ENCODE measurements at regions not wholly inside any gene's neighbourhood (a gene's known extent, or its start where the extent isn't known, plus 50 kb on each side); places are given as distances from the start of the nearest gene placed in this dataset.

DNA sequence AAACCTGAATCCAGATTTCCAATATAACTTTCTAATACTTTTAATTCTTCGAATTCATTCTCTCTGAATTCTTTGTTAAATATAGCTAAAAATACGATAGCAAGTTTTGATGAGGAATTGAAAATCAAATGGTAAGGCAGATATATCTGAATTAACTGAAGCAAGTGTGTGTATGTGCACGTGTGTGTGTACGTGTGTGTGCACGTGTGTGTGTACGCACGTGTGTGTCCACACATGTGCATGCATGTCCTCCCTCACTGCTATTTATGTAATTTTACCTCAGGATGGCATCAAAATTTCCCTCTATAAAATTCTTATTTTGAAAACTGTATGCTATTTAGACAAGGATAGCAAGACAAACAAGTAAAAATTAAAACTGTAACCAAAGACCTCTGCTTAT, 961.3 kb upstream of the CNTN5 start:
- intact Hi-C loops (cut with micrococcal nuclease), result no loop called here

More for the DNA sequence above, 961.3 kb upstream of the CNTN5 start:
- H3K56ac ChIP-seq (ENCODE audit: extremely low read depth, insufficient read depth, low read length), result no peak overlapping the region
- H3K27me3 ChIP-seq (ENCODE audit: control insufficient read depth, insufficient read depth, low read length), result no peaks in the 10 kb centered on the region
- ATAC-seq (ENCODE audit: low read depth), result no peak
- no peak overlapping the region for H3K4me2 ChIP-seq (ENCODE audit: low read depth, low read length)
- no peaks in the 10 kb centered on the region for H3K9me3 ChIP-seq (ENCODE audit: control insufficient read depth, insufficient read depth, low read length)
- H3K4ac ChIP-seq (ENCODE audit: low read depth, low read length), result no peak overlapping the region
- no peak overlapping the region for H2BK15ac ChIP-seq (ENCODE audit: low read depth, low read length)
- H2BK20ac ChIP-seq (ENCODE audit: low read depth, low read length), result no peak overlapping the region
- dilution Hi-C loops (cut with HindIII; ENCODE audit: low sequenced_read_pairs, unreplicated experiment), result no loop called here
- no peaks in the 10 kb centered on the region for H3K36me3 ChIP-seq (ENCODE audit: control insufficient read depth, insufficient read depth, low read length)
- no peak overlapping the region for H3K9ac ChIP-seq (ENCODE audit: low read depth, low read length)
- H2AFZ ChIP-seq (replicated peaks; ENCODE audit: low read length, poor library complexity), result no peak overlapping the region
- no CpG with 5 or more reads among the region's 7 CpGs for WGBS, 2 experiments (ENCODE audit: extremely low coverage in 2 of 2, insufficient read length in 1 of 2)
- H3K27ac ChIP-seq (ENCODE audit: insufficient read depth, low read length), result no peak overlapping the region
- H4K20me1 ChIP-seq (ENCODE audit: insufficient read depth, low read length), result no peaks in the 10 kb centered on the region
- no peaks in the 10 kb centered on the region for H3K4me1 ChIP-seq (ENCODE audit: control insufficient read depth, insufficient read depth, low read length)
- no peak overlapping the region for H2AK9ac ChIP-seq (replicated peaks; ENCODE audit: low read depth, low read length, poor library complexity)
- BruUV-seq (replicated peaks), result no TSS peak
- H3K14ac ChIP-seq (replicated peaks; ENCODE audit: low read depth, low read length), result no peak overlapping the region
- in situ Hi-C loops (cut with MboI; ENCODE audit: low sequenced_read_pairs), result no loop called here
- no peaks in the 10 kb centered on the region for H3K79me1 ChIP-seq (ENCODE audit: low read depth in 1 of 2, low read length in 2 of 2)
- H4K8ac ChIP-seq (ENCODE audit: low read depth in 2 of 2, low read length in 2 of 2), result no peak overlapping the region
- no peak overlapping the region for H2BK5ac ChIP-seq (ENCODE audit: low read depth, low read length, poor library complexity, severe bottlenecking)
- no peak overlapping the region for H2BK120ac ChIP-seq (ENCODE audit: low read depth, low read length)
- H2AK5ac ChIP-seq (ENCODE audit: low read depth, low read length), result no peak overlapping the region
- no peaks in the 10 kb centered on the region for H3K9me1 ChIP-seq (ENCODE audit: insufficient read depth, low read length)
- no peak overlapping the region for H3K18ac ChIP-seq (ENCODE audit: low read depth, low read length)
- no peak overlapping the region for H3K23ac ChIP-seq (ENCODE audit: low read depth, low read length)
- H4K91ac ChIP-seq (ENCODE audit: insufficient read depth, low read depth, low read length), result no peak overlapping the region
- no peak overlapping the region for H4K5ac ChIP-seq (ENCODE audit: low read depth, low read length)
- TF ChIP-seq, protein P1, sequence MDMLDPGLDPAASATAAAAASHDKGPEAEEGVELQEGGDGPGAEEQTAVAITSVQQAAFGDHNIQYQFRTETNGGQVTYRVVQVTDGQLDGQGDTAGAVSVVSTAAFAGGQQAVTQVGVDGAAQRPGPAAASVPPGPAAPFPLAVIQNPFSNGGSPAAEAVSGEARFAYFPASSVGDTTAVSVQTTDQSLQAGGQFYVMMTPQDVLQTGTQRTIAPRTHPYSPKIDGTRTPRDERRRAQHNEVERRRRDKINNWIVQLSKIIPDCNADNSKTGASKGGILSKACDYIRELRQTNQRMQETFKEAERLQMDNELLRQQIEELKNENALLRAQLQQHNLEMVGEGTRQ (IDR thresholded peaks at IDR 0.05; ENCODE audit: low read depth, low read length), result no peak
- TF ChIP-seq BHLHE40 (IDR thresholded peaks at IDR 0.05; ENCODE audit: low read depth, low read length) (no peak), RFX5 (IDR thresholded peaks at IDR 0.05; ENCODE audit: low read depth, low read length) (no peak), MXI1 (IDR thresholded peaks at IDR 0.05; ENCODE audit: borderline replicate concordance, low read depth, low read length) (no peak), RAD21 (IDR thresholded peaks at IDR 0.05; ENCODE audit: low read length) (no peak), MAZ (IDR thresholded peaks at IDR 0.05; ENCODE audit: borderline replicate concordance, low read depth, low read length) (no peak), SMC3 (IDR thresholded peaks at IDR 0.05; ENCODE audit: low read depth, low read length) (no peak)
- no peak overlapping the region for H3K4me3 ChIP-seq (ENCODE audit: insufficient read depth, low read depth, low read length)
- DNase-seq, result no peak
- POLR2A ChIA-PET (ENCODE audit: unreplicated experiment), result no interaction called here
- CTCF ChIA-PET, result no interaction called here

Measured in IMR-90 (cell line).